GM12872 (cell line): ENCODE measurements at regions not wholly inside any gene's neighbourhood (a gene's known extent, or its start where the extent isn't known, plus 50 kb on each side); places are given as distances from the start of the nearest gene placed in this dataset.

ENCODE experiments used
- TF ChIP-seq, protein P1 (sequence below): IDR thresholded peaks from 3 replicates; pipeline ENCODE4 v1.5.1; 2011; ENCODE audit warnings: low read depth, mild to moderate bottlenecking, low read length, moderate library complexity; ENCODE audit not compliant: insufficient read depth

- TF ChIP-seq, protein P1, sequence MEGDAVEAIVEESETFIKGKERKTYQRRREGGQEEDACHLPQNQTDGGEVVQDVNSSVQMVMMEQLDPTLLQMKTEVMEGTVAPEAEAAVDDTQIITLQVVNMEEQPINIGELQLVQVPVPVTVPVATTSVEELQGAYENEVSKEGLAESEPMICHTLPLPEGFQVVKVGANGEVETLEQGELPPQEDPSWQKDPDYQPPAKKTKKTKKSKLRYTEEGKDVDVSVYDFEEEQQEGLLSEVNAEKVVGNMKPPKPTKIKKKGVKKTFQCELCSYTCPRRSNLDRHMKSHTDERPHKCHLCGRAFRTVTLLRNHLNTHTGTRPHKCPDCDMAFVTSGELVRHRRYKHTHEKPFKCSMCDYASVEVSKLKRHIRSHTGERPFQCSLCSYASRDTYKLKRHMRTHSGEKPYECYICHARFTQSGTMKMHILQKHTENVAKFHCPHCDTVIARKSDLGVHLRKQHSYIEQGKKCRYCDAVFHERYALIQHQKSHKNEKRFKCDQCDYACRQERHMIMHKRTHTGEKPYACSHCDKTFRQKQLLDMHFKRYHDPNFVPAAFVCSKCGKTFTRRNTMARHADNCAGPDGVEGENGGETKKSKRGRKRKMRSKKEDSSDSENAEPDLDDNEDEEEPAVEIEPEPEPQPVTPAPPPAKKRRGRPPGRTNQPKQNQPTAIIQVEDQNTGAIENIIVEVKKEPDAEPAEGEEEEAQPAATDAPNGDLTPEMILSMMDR = no peak
Measured at GRCh38 chr18:28523758-28524475, 347.0 kb upstream of the CDH2 start.

DNA sequence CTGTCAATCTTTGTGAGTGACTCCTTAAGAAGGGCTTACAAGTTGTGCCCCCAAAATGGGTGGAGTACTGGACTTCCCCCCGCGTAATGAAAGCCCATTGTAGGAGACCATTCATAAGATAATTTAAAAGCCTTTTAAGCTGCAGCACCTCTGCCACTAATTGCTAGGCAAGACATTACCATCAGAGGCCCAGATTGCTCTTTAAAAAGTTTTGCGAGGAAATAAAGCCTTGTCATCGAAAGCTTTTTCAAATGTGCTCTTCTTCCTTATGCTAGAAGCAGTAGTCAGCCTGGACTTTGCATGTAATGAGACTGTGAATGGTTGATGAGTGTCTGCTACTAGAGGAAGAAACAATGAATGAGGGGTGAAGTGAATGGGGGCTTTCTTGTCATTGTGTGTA is 345.3 kb upstream of the CDH2 start:
- TF ChIP-seq, protein P1 = no peak

GRCh38 chr18:28519997-28520396 is 343.1 kb upstream of the CDH2 start:
- TF ChIP-seq, protein P1 = no peak

DNA sequence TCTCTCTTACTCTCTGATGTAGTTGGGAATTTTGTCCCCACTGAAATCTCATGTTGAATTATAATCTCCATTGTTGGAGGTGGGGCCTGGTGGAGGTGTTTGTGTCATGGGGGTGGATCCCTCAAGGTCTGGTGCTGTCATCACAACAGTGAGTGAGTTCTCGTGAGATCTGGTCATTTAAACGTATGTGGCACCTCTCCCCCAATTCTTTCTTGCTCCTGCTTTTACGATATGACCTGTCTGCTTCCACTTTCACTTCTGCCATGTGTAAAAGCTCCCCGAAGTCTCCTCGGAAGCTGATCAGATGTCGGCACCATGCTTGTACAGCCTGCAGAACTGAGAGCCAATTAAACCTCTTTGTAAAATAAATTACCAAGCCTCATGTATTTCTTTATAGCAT is 337.8 kb upstream of the CDH2 start:
- TF ChIP-seq, protein P1 = no peak

- TF ChIP-seq, protein P1 = no peak
Measured at GRCh38 chr18:28512357-28512756, 335.4 kb upstream of the CDH2 start.

GRCh38 chr18:28511413-28511821 is 334.5 kb upstream of the CDH2 start:
- TF ChIP-seq, protein P1 = no peak

- TF ChIP-seq, protein P1 = no peak
Measured at GRCh38 chr18:28510210-28510609, 333.3 kb upstream of the CDH2 start.

DNA sequence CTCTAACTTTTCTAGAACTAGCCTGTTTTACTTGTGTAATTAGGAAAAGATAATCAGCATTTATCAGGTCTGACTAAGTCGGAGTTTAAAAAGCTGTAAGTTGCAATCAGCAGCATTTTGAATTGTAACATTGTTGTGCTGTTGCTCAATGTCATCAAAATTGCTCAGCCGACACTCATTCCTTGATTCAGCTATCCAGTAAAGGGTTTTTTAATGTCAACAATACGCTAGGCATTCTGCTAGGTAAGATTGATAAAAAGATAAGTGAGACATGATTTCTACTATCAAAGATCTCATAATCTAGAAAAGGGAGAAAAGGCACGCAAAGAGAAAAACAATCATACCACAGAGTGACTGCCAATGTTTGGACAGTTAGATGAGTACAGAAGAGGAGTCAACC is 327.1 kb upstream of the CDH2 start:
- TF ChIP-seq, protein P1 = no peak
